ENCODE measurements at regions not wholly inside any gene's neighbourhood (a gene's known extent, or its start where the extent isn't known, plus 50 kb on each side); places are given as distances from the start of the nearest gene placed in this dataset.

DNA sequence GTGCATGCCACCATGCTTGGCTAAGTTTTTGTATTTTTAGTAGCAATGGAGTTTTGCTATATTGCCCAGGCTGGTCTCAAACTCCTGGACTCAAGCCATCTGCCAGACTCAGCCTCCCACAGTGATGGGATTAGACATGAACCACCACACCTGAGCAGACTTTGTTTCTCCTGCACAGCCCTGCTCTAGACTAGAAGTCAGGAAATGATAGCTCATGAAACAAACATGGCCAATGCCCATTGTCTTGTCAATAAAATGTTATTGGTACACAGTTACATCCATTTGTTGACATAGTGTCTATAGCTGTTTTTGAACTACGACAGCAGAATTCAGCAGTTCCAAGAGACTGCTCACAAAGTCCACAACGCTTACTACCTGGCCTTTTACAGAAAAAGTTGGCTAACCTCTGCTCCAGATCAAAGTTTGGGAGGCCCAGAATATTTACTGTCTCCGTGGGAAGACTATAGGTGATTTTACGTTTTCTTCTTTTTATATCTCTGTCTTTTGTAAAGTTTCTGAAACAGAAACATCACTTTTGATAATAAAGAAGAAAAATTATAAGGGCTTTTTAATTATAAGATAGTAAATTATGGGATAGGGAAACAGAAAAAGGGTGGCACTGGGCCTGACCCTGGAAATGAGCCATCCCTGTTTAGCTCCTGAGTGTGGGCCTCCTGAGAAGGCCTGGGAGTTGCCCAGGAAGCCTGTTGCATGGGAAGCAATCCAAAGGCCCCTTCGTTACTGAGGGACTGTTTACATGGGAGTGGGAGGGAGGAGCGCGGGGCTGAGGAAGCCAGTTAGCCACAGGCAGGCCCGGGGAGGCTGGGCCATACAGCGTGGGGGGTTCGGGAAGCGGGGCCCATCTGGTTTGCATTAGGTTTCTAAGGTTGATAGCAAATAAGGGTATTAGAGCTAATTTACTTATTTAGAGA is 201.5 kb downstream of the IRF8 start:
- TF ChIP-seq, protein P1, sequence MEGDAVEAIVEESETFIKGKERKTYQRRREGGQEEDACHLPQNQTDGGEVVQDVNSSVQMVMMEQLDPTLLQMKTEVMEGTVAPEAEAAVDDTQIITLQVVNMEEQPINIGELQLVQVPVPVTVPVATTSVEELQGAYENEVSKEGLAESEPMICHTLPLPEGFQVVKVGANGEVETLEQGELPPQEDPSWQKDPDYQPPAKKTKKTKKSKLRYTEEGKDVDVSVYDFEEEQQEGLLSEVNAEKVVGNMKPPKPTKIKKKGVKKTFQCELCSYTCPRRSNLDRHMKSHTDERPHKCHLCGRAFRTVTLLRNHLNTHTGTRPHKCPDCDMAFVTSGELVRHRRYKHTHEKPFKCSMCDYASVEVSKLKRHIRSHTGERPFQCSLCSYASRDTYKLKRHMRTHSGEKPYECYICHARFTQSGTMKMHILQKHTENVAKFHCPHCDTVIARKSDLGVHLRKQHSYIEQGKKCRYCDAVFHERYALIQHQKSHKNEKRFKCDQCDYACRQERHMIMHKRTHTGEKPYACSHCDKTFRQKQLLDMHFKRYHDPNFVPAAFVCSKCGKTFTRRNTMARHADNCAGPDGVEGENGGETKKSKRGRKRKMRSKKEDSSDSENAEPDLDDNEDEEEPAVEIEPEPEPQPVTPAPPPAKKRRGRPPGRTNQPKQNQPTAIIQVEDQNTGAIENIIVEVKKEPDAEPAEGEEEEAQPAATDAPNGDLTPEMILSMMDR (IDR thresholded peaks at IDR 0.05) = no peak
- no peak for TF ChIP-seq POLR2A (IDR thresholded peaks at IDR 0.05)
